ENCODE measurements at regions not wholly inside any gene's neighbourhood (a gene's known extent, or its start where the extent isn't known, plus 50 kb on each side); places are given as distances from the start of the nearest gene placed in this dataset.

- no peak overlapping the region for H3K4me3 ChIP-seq (ENCODE audit: low read length)
- TF ChIP-seq, protein P1, sequence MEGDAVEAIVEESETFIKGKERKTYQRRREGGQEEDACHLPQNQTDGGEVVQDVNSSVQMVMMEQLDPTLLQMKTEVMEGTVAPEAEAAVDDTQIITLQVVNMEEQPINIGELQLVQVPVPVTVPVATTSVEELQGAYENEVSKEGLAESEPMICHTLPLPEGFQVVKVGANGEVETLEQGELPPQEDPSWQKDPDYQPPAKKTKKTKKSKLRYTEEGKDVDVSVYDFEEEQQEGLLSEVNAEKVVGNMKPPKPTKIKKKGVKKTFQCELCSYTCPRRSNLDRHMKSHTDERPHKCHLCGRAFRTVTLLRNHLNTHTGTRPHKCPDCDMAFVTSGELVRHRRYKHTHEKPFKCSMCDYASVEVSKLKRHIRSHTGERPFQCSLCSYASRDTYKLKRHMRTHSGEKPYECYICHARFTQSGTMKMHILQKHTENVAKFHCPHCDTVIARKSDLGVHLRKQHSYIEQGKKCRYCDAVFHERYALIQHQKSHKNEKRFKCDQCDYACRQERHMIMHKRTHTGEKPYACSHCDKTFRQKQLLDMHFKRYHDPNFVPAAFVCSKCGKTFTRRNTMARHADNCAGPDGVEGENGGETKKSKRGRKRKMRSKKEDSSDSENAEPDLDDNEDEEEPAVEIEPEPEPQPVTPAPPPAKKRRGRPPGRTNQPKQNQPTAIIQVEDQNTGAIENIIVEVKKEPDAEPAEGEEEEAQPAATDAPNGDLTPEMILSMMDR (IDR thresholded peaks at IDR 0.05; ENCODE audit: insufficient read depth, low read depth, low read length, missing control alignments) = no peak
Measured at GRCh38 chr3:83035704-83036010, 1274.2 kb upstream of the GBE1 start.

GRCh38 chr3:83034806-83035703, 1273.6 kb upstream of the GBE1 start:
- H3K4me3 ChIP-seq (ENCODE audit: low read length) = no peak overlapping the region
- TF ChIP-seq, protein P1 (IDR thresholded peaks at IDR 0.05; ENCODE audit: insufficient read depth, low read depth, low read length, missing control alignments) = no peak
- DNase-seq (ENCODE audit: low read depth) = no peak

More at GRCh38 chr3:83035704-83036010, 1274.2 kb upstream of the GBE1 start:
- no peak for DNase-seq (ENCODE audit: low read depth)

- no peak for DNase-seq (ENCODE audit: low read depth)
- no peak overlapping the region for H3K4me3 ChIP-seq (ENCODE audit: low read length)
- TF ChIP-seq, protein P1 (IDR thresholded peaks at IDR 0.05; ENCODE audit: insufficient read depth, low read depth, low read length, missing control alignments) = no peak
Measured at GRCh38 chr3:83033133-83033532, 1271.7 kb upstream of the GBE1 start.

- peak; percentile 3 for DNase-seq (ENCODE audit: low read depth)
- TF ChIP-seq, protein P1 (IDR thresholded peaks at IDR 0.05; ENCODE audit: insufficient read depth, low read depth, low read length, missing control alignments) = no peak
- H3K4me3 ChIP-seq (ENCODE audit: low read length) = no peak overlapping the region
Measured at GRCh38 chr3:83023086-83023485, 1261.6 kb upstream of the GBE1 start.

DNA sequence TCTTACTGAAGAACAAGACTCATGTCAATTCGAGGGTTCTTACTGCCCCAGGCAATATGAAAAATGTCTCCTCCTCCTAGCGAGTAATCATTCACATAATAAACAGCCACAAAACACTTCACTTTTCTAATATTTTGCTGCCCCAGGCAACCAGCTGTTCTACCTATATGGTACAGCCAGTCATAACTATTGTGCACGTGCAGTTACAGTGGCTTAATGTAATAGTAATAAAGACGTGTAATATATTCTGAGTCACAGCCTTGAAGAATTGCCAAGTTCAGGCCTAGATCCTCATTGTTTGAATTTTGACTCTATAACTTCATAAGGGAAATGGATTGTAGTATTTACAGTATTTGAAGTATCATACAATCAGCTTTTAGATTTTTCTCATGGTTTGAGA, 1250.0 kb upstream of the GBE1 start:
- DNase-seq (ENCODE audit: low read depth) = peak; percentile 82
- TF ChIP-seq, protein P1 (IDR thresholded peaks at IDR 0.05; ENCODE audit: insufficient read depth, low read depth, low read length, missing control alignments) = no peak
- H3K4me3 ChIP-seq (ENCODE audit: low read length) = no peak overlapping the region

DNA sequence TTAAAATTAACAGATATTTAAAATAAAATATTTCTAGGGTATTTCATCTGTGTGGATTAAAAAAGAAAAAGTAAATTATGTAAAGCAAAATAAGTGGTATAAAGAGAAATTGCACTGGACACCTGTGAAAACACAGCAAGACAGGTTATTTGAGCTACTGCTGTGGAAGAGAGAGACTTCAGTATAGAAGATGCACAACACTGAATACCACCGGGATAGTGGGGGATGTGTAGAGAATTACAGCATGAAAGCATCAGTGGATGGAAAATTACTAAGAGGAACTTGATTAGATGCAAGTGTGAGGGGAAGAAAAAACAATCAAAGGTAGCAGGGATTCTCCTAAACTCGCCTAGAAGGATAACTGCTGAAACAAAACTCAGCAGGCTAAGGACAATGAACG, 1242.5 kb upstream of the GBE1 start:
- no peak overlapping the region for H3K4me3 ChIP-seq (ENCODE audit: low read length)
- no peak for DNase-seq (ENCODE audit: low read depth)
- TF ChIP-seq, protein P1 (IDR thresholded peaks at IDR 0.05; ENCODE audit: insufficient read depth, low read depth, low read length, missing control alignments) = no peak

Measured in epithelial cell of esophagus (primary cell).